ENCODE measurements at regions not wholly inside any gene's neighbourhood (a gene's known extent, or its start where the extent isn't known, plus 50 kb on each side); places are given as distances from the start of the nearest gene placed in this dataset.

- DNase-seq: no peak
- H3K9me3 ChIP-seq (replicated peaks; ENCODE audit: insufficient read depth, low read length): no peaks in the 10 kb centered on the region
- no peak overlapping the region for H3K4me3 ChIP-seq (ENCODE audit: low read length)
- no peak overlapping the region for H3K4me2 ChIP-seq (ENCODE audit: low read depth, low read length)
- no peaks in the 10 kb centered on the region for H3K9me2 ChIP-seq (replicated peaks; ENCODE audit: insufficient read depth, low read length)
- no peak overlapping the region for H3K27ac ChIP-seq (ENCODE audit: low read length)
- TF ChIP-seq EZH2 (optimal IDR thresholded peaks at IDR 0.05; ENCODE audit: low read depth, low read length) (no peak), CTCF (IDR thresholded peaks at IDR 0.05; ENCODE audit: low read length) (no peak), EZH2phosphoT487 (IDR thresholded peaks at IDR 0.05; ENCODE audit: low read length) (no peak)
- no peaks in the 10 kb centered on the region for H3K27me3 ChIP-seq (replicated peaks; ENCODE audit: insufficient read depth, low read length)
- H3K79me2 ChIP-seq (ENCODE audit: low read length): no peaks in the 10 kb centered on the region
- H3F3A ChIP-seq (ENCODE audit: insufficient read depth, low read length): no peaks in the 10 kb centered on the region
- no peak overlapping the region for H3K9ac ChIP-seq (ENCODE audit: low read length)
- no peaks in the 10 kb centered on the region for H3K36me3 ChIP-seq (replicated peaks; ENCODE audit: insufficient read depth, low read length)
- H2AFZ ChIP-seq (ENCODE audit: low read length): no peak overlapping the region
- H4K20me1 ChIP-seq (ENCODE audit: insufficient read depth, low read length): no peaks in the 10 kb centered on the region
- no peaks in the 10 kb centered on the region for H3K4me1 ChIP-seq (ENCODE audit: low read length)
Observed at GRCh38 chr20:60453388-60454246, 495.4 kb downstream of the CDH26 start.

DNA sequence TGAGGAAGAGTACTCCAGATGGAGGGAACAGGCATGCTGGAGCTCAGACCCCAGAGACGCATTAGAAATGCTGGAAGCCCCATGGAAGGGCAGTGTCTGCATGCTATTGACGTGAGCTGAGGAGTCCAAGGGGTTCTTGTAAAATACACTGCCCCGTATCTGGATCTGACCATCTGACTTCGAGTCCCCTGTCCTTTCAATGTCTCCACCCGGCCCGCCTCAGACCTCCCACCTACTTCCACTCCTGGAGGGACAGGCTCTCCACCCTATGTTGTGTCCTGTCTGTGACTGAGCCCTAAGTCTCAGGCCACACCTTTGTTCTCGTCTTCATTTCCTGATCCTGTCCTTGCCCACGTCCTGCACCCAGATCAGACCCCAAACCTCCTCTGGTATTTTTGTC lies 496.3 kb downstream of the CDH26 start:
- no peaks in the 10 kb centered on the region for H4K20me1 ChIP-seq (ENCODE audit: insufficient read depth, low read length)
- H3K9me2 ChIP-seq (replicated peaks; ENCODE audit: insufficient read depth, low read length): no peaks in the 10 kb centered on the region
- no peaks in the 10 kb centered on the region for H3K9me3 ChIP-seq (replicated peaks; ENCODE audit: insufficient read depth, low read length)
- TF ChIP-seq EZH2 (optimal IDR thresholded peaks at IDR 0.05; ENCODE audit: low read depth, low read length): no peak
- no peak for TF ChIP-seq CTCF (IDR thresholded peaks at IDR 0.05; ENCODE audit: low read length)
- TF ChIP-seq EZH2phosphoT487 (IDR thresholded peaks at IDR 0.05; ENCODE audit: low read length): no peak
- H3K36me3 ChIP-seq (replicated peaks; ENCODE audit: insufficient read depth, low read length): no peaks in the 10 kb centered on the region
- H3K4me2 ChIP-seq (ENCODE audit: low read depth, low read length): no peak overlapping the region
- no peak for DNase-seq
- no peak overlapping the region for H3K9ac ChIP-seq (ENCODE audit: low read length)
- no peaks in the 10 kb centered on the region for H3F3A ChIP-seq (ENCODE audit: insufficient read depth, low read length)
- H2AFZ ChIP-seq (ENCODE audit: low read length): no peak overlapping the region
- no peak overlapping the region for H3K27ac ChIP-seq (ENCODE audit: low read length)
- no peaks in the 10 kb centered on the region for H3K79me2 ChIP-seq (ENCODE audit: low read length)
- no peak overlapping the region for H3K4me3 ChIP-seq (ENCODE audit: low read length)
- H3K4me1 ChIP-seq (ENCODE audit: low read length): no peaks in the 10 kb centered on the region
- H3K27me3 ChIP-seq (replicated peaks; ENCODE audit: insufficient read depth, low read length): no peaks in the 10 kb centered on the region

GRCh38 chr20:60455272-60455671 lies 497.0 kb downstream of the CDH26 start:
- Histone ChIP-seq H3K9me2 (replicated peaks; ENCODE audit: insufficient read depth, low read length) (no peaks in the 10 kb centered on the region), H3K36me3 (replicated peaks; ENCODE audit: insufficient read depth, low read length) (no peaks in the 10 kb centered on the region), H3K79me2 (ENCODE audit: low read length) (no peaks in the 10 kb centered on the region), H3K27ac (ENCODE audit: low read length) (no peak overlapping the region), H4K20me1 (ENCODE audit: insufficient read depth, low read length) (no peaks in the 10 kb centered on the region), H3K9ac (ENCODE audit: low read length) (no peak overlapping the region), H3K4me1 (ENCODE audit: low read length) (no peaks in the 10 kb centered on the region), H3K4me3 (ENCODE audit: low read length) (no peak overlapping the region), H2AFZ (ENCODE audit: low read length) (no peak overlapping the region), H3F3A (ENCODE audit: insufficient read depth, low read length) (no peaks in the 10 kb centered on the region), H3K27me3 (replicated peaks; ENCODE audit: insufficient read depth, low read length) (no peaks in the 10 kb centered on the region), H3K9me3 (replicated peaks; ENCODE audit: insufficient read depth, low read length) (no peaks in the 10 kb centered on the region), H3K4me2 (ENCODE audit: low read depth, low read length) (no peak overlapping the region)
- TF ChIP-seq EZH2phosphoT487 (IDR thresholded peaks at IDR 0.05; ENCODE audit: low read length) (no peak), EZH2 (optimal IDR thresholded peaks at IDR 0.05; ENCODE audit: low read depth, low read length) (no peak)
- no peak for DNase-seq

DNA sequence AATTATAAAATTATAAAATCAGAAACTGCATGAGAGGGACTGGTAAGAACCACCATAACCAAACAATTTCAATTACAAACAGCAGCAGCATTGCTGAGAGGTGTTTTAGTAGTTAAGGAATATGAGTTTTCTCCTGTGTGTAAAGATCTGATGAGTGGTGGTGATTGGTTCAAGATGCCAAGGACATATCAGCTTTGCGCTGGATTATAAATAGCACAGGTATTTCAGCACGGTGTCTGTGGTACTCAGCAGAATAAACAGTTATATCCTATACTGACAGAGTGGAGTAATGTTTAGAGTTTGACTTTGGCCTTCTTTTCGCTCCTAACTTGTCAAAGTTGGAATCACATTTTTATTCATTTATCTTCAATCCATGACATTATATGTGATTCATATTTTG lies 501.0 kb downstream of the CDH26 start:
- Histone ChIP-seq H3K27ac (ENCODE audit: low read length) (no peak overlapping the region), H2AFZ (ENCODE audit: low read length) (no peak overlapping the region), H3K36me3 (replicated peaks; ENCODE audit: insufficient read depth, low read length) (no peaks in the 10 kb centered on the region), H3K9me2 (replicated peaks; ENCODE audit: insufficient read depth, low read length) (no peaks in the 10 kb centered on the region), H3K4me3 (ENCODE audit: low read length) (no peak overlapping the region), H3K4me1 (ENCODE audit: low read length) (no peaks in the 10 kb centered on the region), H3F3A (ENCODE audit: insufficient read depth, low read length) (no peaks in the 10 kb centered on the region), H3K4me2 (ENCODE audit: low read depth, low read length) (no peak overlapping the region), H3K27me3 (replicated peaks; ENCODE audit: insufficient read depth, low read length) (no peaks in the 10 kb centered on the region), H3K9me3 (replicated peaks; ENCODE audit: insufficient read depth, low read length) (no peaks in the 10 kb centered on the region), H4K20me1 (ENCODE audit: insufficient read depth, low read length) (no peaks in the 10 kb centered on the region), H3K79me2 (ENCODE audit: low read length) (no peaks in the 10 kb centered on the region), H3K9ac (ENCODE audit: low read length) (no peak overlapping the region)
- DNase-seq: no peak
- no peak for TF ChIP-seq EZH2phosphoT487 (IDR thresholded peaks at IDR 0.05; ENCODE audit: low read length)
- no peak for TF ChIP-seq EZH2 (optimal IDR thresholded peaks at IDR 0.05; ENCODE audit: low read depth, low read length)
